Left lung (tissue), 4 donors: ENCODE measurements at regions not wholly inside any gene's neighbourhood (a gene's known extent, or its start where the extent isn't known, plus 50 kb on each side); places are given as distances from the start of the nearest gene placed in this dataset.

ENCODE experiments used
- ATAC-seq: fragments of 200-7000 bp; cut with Tn5 transposase; one replicate; pipeline ENCODE4 v1.9.1; 2020; ENCODE audit warnings: moderate library complexity
- DNase-seq, 4 donors: peaks; one replicate each; pipeline ENCODE4 v3.0.0-alpha.2; 2013 to 2020
- H3K27ac ChIP-seq, 2 donors: fragments of 200-600 bp; sonication (generic) in 1 of 2; one replicate each; pipeline versions ENCODE4 v1.5.0 to v1.8.0; 2020 to 2021
- H3K27me3 ChIP-seq, 2 donors: fragments of 200-600 bp; sonication (generic) in 1 of 2; one replicate each; pipeline versions ENCODE4 v1.5.0 to v1.8.0; 2020 to 2021
- H3K36me3 ChIP-seq, 2 donors: fragments of 200-600 bp; sonication (generic) in 1 of 2; one replicate each; pipeline versions ENCODE4 v1.5.0 to v1.8.0; 2020 to 2021
- H3K4me1 ChIP-seq, 2 donors: fragments of 200-600 bp; one replicate each; pipeline ENCODE4 v1.8.0; 2021
- H3K4me3 ChIP-seq, 2 donors: fragments of 200-600 bp; sonication (generic) in 1 of 2; one replicate each; pipeline versions ENCODE4 v1.5.0 to v1.8.0; 2020 to 2021; ENCODE audit warnings: mild to moderate bottlenecking in 1 of 2
- H3K9me3 ChIP-seq, 2 donors: fragments of 200-600 bp; sonication (generic) in 1 of 2; one replicate each; pipeline versions ENCODE4 v1.5.0 to v1.8.0; 2020 to 2021
- CTCF ChIP-seq, 2 donors: fragments of 200-600 bp; sonication (generic) in 1 of 2; IDR thresholded peaks; one replicate each; pipeline versions ENCODE4 v1.5.0 to v1.8.0; 2021; ENCODE audit warnings: antibody characterized with exemption in 2 of 2
- intact Hi-C, 2 donors: fragments of 100-400 bp; cut with DNase I; formaldehyde crosslinking; loops; one replicate each; pipeline versions ENCODE4 v1.11.2 to v1.14.2; 2022
- donor health status: DM: no; HTN: yes; CAD: no.
- donor health status: DM: no; HTN: no; CAD: no.

DNA sequence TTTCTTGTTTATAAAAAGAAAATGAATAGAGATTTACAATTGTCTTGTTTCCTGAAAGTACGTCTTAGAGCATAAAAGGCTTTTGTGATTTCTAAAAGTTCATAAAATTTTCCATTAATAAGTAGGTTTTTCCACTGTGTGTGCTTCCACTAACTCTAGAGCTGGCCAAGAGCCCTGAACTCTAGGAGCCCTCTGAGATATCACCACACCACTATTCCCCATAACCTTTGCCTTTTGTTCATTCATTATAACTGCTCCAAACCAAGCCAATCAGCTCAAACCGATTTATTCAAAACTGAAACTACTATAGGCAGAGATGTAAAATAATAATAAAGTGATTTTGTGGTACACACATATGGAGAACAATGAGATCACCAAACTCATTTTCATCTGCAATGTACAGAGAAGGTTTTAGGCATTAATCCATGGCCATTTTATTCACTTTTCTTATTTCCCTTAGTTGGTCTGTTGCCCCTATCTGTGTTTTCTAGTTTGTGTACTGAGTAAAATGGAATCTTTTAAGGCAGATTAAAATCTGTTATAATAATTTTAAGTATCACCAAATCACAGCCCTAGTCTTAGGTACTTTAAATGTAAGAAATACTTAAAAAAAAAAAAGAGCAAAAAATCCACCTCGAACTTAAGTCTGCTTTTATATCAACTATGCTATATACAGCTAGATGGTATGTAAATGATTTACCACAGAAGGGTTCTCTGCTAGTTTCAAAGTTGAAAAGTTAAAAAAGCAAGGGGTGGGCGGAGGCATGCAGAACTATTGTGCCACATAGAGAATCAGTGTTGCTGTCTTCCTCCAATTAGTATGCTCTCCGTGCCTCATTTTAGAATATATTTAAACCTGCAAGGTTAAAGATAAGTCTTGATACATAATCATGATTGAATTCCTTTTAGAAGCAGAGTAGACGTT, 311.3 kb downstream of the KLF12 start:
- no peak overlapping the region for H3K27ac ChIP-seq
- TF ChIP-seq CTCF (IDR thresholded peaks at IDR 0.05) = no peak
- no peaks in the 10 kb centered on the region for H3K36me3 ChIP-seq
- DNase-seq (no peak), ATAC-seq (no peak)
- H3K27me3 ChIP-seq = no peaks in the 10 kb centered on the region
- no peaks in the 10 kb centered on the region for H3K4me1 ChIP-seq
- intact Hi-C loops = no loop called here
- no peak overlapping the region for H3K4me3 ChIP-seq
- no peaks in the 10 kb centered on the region for H3K9me3 ChIP-seq

- ATAC-seq = no peak
- intact Hi-C loops = no loop called here
- Histone ChIP-seq H3K27ac (no peak overlapping the region), H3K9me3 (no peaks in the 10 kb centered on the region), H3K27me3 (no peaks in the 10 kb centered on the region), H3K4me3 (no peak overlapping the region), H3K4me1 (no peaks in the 10 kb centered on the region), H3K36me3 (no peaks in the 10 kb centered on the region)
- DNase-seq = no peak
- TF ChIP-seq CTCF (IDR thresholded peaks at IDR 0.05) = no peak
Observed at GRCh38 chr13:73820688-73821087, 313.5 kb downstream of the KLF12 start.

- Histone ChIP-seq H3K9me3 (no peaks in the 10 kb centered on the region), H3K4me1 (no peaks in the 10 kb centered on the region), H3K27me3 (no peaks in the 10 kb centered on the region), H3K27ac (no peak overlapping the region), H3K36me3 (no peaks in the 10 kb centered on the region), H3K4me3 (no peak overlapping the region)
- ATAC-seq (no peak), DNase-seq (no peak)
- TF ChIP-seq CTCF (IDR thresholded peaks at IDR 0.05) = no peak
- intact Hi-C loops = no loop called here
Observed at GRCh38 chr13:73820285-73820684, 313.9 kb downstream of the KLF12 start.

DNA sequence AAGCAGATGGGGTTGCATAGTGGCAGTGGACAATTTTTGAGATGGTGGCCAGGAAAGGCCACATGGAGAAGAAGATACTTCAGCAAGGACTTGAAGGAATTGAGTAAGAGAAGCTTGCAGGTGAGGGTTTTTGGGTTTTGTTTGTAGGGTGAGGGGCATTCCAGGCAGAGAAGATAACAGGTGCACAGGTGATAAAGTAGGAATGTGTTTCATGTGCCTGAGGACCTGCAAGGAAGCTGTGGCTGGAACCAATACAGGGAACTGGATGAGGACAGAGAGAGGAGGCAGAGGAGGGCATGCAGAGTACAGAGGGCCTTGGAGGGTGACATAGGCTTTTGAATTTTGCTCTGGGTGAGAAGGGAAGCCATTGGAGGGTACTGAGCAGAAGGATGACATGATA, 314.5 kb downstream of the KLF12 start:
- H3K36me3 ChIP-seq = no peaks in the 10 kb centered on the region
- ATAC-seq = no peak
- H3K27me3 ChIP-seq = no peaks in the 10 kb centered on the region
- no peak for DNase-seq
- no peak overlapping the region for H3K27ac ChIP-seq
- H3K9me3 ChIP-seq = no peaks in the 10 kb centered on the region
- H3K4me3 ChIP-seq = no peak overlapping the region
- no peaks in the 10 kb centered on the region for H3K4me1 ChIP-seq
- intact Hi-C loops = no loop called here
- TF ChIP-seq CTCF (IDR thresholded peaks at IDR 0.05) = no peak

GRCh38 chr13:73816702-73817101, 317.5 kb downstream of the KLF12 start:
- DNase-seq = no peak
- Histone ChIP-seq H3K27ac (no peak overlapping the region), H3K4me3 (no peak overlapping the region), H3K9me3 (no peaks in the 10 kb centered on the region), H3K4me1 (no peaks in the 10 kb centered on the region), H3K27me3 (no peaks in the 10 kb centered on the region), H3K36me3 (no peaks in the 10 kb centered on the region)
- no peak for TF ChIP-seq CTCF (IDR thresholded peaks at IDR 0.05)
- ATAC-seq = no peak
- intact Hi-C loops = no loop called here
